ENCODE measurements at regions not wholly inside any gene's neighbourhood (a gene's known extent, or its start where the extent isn't known, plus 50 kb on each side); places are given as distances from the start of the nearest gene placed in this dataset.

GRCh38 chr12:63317286-63317846 lies 166.4 kb upstream of the AVPR1A start:
- Histone ChIP-seq H3K9me2 (ENCODE audit: insufficient read depth, low read length) (no peaks in the 10 kb centered on the region), H3K27ac (ENCODE audit: low read length) (no peak overlapping the region), H3K9me3 (ENCODE audit: low read length) (no peaks in the 10 kb centered on the region), H3K79me2 (replicated peaks; ENCODE audit: insufficient read depth, low read length) (no peaks in the 10 kb centered on the region), H3K36me3 (ENCODE audit: insufficient read depth, low read length) (no peaks in the 10 kb centered on the region), H3K4me3 (ENCODE audit: low read length) (no peak overlapping the region), H3K9ac (ENCODE audit: low read length) (no peak overlapping the region), H2AFZ (ENCODE audit: low read depth, low read length) (no peak overlapping the region), H3K4me2 (ENCODE audit: low read length) (no peak overlapping the region), H3F3A (ENCODE audit: insufficient read depth, low read length, poor library complexity, severe bottlenecking) (no peaks in the 10 kb centered on the region), H3K27me3 (ENCODE audit: insufficient read depth, low read depth, low read length) (no peaks in the 10 kb centered on the region), H4K20me1 (ENCODE audit: insufficient read depth) (no peaks in the 10 kb centered on the region)
- TF ChIP-seq TAF1 (IDR thresholded peaks at IDR 0.05; ENCODE audit: low read depth) (no peak), EZH2 (IDR thresholded peaks at IDR 0.05; ENCODE audit: borderline replicate concordance, insufficient read depth, low read length, poor library complexity, severe bottlenecking) (no peak), POLR2AphosphoS5 (IDR thresholded peaks at IDR 0.05) (no peak), RAD21 (conservative IDR thresholded peaks at IDR 0.05) (no peak), MXI1 (conservative IDR thresholded peaks at IDR 0.05; ENCODE audit: poor library complexity, severe bottlenecking) (no peak), CTCF (IDR thresholded peaks at IDR 0.05; ENCODE audit: poor library complexity, severe bottlenecking) (no peak), EP300 (conservative IDR thresholded peaks at IDR 0.05; ENCODE audit: poor library complexity, severe bottlenecking) (no peak), SMC3 (conservative IDR thresholded peaks at IDR 0.05; ENCODE audit: poor library complexity) (no peak)
- TF ChIP-seq, protein P1, sequence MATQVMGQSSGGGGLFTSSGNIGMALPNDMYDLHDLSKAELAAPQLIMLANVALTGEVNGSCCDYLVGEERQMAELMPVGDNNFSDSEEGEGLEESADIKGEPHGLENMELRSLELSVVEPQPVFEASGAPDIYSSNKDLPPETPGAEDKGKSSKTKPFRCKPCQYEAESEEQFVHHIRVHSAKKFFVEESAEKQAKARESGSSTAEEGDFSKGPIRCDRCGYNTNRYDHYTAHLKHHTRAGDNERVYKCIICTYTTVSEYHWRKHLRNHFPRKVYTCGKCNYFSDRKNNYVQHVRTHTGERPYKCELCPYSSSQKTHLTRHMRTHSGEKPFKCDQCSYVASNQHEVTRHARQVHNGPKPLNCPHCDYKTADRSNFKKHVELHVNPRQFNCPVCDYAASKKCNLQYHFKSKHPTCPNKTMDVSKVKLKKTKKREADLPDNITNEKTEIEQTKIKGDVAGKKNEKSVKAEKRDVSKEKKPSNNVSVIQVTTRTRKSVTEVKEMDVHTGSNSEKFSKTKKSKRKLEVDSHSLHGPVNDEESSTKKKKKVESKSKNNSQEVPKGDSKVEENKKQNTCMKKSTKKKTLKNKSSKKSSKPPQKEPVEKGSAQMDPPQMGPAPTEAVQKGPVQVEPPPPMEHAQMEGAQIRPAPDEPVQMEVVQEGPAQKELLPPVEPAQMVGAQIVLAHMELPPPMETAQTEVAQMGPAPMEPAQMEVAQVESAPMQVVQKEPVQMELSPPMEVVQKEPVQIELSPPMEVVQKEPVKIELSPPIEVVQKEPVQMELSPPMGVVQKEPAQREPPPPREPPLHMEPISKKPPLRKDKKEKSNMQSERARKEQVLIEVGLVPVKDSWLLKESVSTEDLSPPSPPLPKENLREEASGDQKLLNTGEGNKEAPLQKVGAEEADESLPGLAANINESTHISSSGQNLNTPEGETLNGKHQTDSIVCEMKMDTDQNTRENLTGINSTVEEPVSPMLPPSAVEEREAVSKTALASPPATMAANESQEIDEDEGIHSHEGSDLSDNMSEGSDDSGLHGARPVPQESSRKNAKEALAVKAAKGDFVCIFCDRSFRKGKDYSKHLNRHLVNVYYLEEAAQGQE (IDR thresholded peaks at IDR 0.05; ENCODE audit: borderline replicate concordance): no peak

DNA sequence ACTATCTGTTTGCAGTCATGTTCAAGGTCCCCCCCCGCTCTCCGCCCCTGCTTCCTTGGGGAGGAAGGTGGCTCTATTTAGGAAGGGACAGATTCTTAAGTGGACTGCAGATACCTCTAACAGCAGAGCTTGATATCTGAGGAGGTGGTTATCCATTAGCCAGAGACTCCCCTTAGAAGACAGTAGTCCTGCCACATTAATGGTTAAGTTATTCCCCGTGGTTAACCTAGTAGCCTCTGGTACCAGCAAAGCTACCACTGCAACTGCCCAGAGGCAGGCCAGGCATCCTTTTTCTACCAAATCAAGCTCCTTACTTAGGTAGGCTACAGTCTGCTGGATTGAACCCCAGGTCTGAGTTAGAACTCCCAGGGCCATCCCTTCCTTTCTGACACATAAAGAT lies 162.1 kb upstream of the AVPR1A start:
- no peaks in the 10 kb centered on the region for H4K20me1 ChIP-seq (ENCODE audit: insufficient read depth)

More for the DNA sequence above, 162.1 kb upstream of the AVPR1A start:
- H3K27me3 ChIP-seq (ENCODE audit: insufficient read depth, low read depth, low read length): no peaks in the 10 kb centered on the region
- no peak for TF ChIP-seq RAD21 (conservative IDR thresholded peaks at IDR 0.05)
- no peak for TF ChIP-seq CTCF (IDR thresholded peaks at IDR 0.05; ENCODE audit: poor library complexity, severe bottlenecking)
- no peak for TF ChIP-seq TAF1 (IDR thresholded peaks at IDR 0.05; ENCODE audit: low read depth)
- no peak for TF ChIP-seq MXI1 (conservative IDR thresholded peaks at IDR 0.05; ENCODE audit: poor library complexity, severe bottlenecking)
- no peak for TF ChIP-seq POLR2AphosphoS5 (IDR thresholded peaks at IDR 0.05)
- no peak for TF ChIP-seq EZH2 (IDR thresholded peaks at IDR 0.05; ENCODE audit: borderline replicate concordance, insufficient read depth, low read length, poor library complexity, severe bottlenecking)
- TF ChIP-seq, protein P1 (IDR thresholded peaks at IDR 0.05; ENCODE audit: borderline replicate concordance): no peak
- no peak for TF ChIP-seq EP300 (conservative IDR thresholded peaks at IDR 0.05; ENCODE audit: poor library complexity, severe bottlenecking)
- no peak for TF ChIP-seq SMC3 (conservative IDR thresholded peaks at IDR 0.05; ENCODE audit: poor library complexity)
- H3K9me3 ChIP-seq (ENCODE audit: low read length): no peaks in the 10 kb centered on the region
- H3K4me3 ChIP-seq (ENCODE audit: low read length): no peak overlapping the region
- no peaks in the 10 kb centered on the region for H3K36me3 ChIP-seq (ENCODE audit: insufficient read depth, low read length)
- no peak overlapping the region for H3K27ac ChIP-seq (ENCODE audit: low read length)
- H3F3A ChIP-seq (ENCODE audit: insufficient read depth, low read length, poor library complexity, severe bottlenecking): no peaks in the 10 kb centered on the region
- no peaks in the 10 kb centered on the region for H3K9me2 ChIP-seq (ENCODE audit: insufficient read depth, low read length)
- H3K4me2 ChIP-seq (ENCODE audit: low read length): no peak overlapping the region
- no peak overlapping the region for H3K9ac ChIP-seq (ENCODE audit: low read length)
- no peak overlapping the region for H2AFZ ChIP-seq (ENCODE audit: low read depth, low read length)
- H3K79me2 ChIP-seq (replicated peaks; ENCODE audit: insufficient read depth, low read length): no peaks in the 10 kb centered on the region

All from neural cell (in vitro differentiated cells).